GM04503 (cell line): ENCODE measurements at regions not wholly inside any gene's neighbourhood (a gene's known extent, or its start where the extent isn't known, plus 50 kb on each side); places are given as distances from the start of the nearest gene placed in this dataset.

Source experiments
- DNase-seq: peaks from one replicate; pipeline ENCODE4 v3.0.0-alpha.2; 2012; ENCODE audit warnings: low read depth

- no peak for DNase-seq
Observed at GRCh38 chr18:59961070-59961469, 61.3 kb downstream of the PMAIP1 start.

GRCh38 chr18:59960272-59960671 lies 60.5 kb downstream of the PMAIP1 start:
- DNase-seq = no peak

GRCh38 chr18:59959606-59960005 lies 59.8 kb downstream of the PMAIP1 start:
- DNase-seq = no peak

DNA sequence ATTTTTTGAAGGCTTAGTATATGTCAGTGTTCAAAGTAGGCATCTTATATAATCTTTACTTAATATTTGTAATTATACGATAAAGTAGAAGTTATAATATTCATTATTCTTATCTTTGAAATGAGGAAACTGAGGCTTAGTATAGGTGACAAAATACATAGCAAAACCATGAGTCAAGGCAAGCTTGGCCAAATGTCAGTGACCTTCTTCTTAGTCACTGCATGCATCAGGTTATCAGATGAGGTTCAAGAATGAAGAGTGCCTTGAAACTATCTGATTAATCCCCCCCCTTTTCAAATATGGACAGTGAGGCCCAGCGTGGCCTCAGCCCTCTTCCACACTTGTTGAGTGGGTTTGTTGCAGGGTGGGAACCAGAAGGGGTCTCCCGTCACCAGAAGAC lies 59.3 kb downstream of the PMAIP1 start:
- no peak for DNase-seq

DNA sequence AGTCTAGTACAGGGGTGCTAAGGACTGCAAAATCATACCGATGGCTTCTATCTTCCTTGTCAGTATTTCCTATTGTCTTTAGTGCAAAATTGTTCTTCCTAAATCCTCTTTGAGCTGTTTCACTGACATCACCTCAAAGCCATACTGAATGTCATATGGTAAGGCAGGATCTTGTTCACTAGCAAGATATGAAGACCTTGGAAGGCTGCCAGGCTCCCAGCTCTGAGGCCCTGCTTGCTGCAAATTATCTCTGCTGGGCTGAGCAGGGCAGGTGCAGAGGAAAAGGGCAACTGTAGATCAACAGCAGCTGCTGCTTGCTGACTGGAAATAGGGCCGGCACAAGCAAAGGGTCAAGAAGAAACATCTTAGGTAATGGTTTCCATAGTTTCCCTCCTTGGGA lies 58.2 kb downstream of the PMAIP1 start:
- DNase-seq = no peak

DNA sequence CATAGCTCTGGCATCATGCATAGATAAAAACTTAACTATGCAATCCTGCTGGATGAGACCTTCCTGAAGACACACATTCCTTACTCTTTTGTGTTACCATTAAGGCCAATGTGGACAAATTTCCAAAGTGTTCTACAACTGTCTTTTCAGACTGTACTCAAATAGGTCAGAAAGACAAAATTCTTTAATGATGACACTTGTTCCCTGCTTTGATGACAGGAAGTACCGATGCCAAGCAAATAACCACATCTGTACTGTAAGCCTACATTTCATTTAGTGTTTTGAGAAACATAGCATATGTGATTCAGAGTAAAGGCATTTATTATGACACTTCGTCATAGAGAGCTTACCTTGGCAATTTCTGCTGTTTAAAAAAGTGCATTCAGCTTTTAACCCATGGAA lies 55.0 kb downstream of the PMAIP1 start:
- no peak for DNase-seq

DNA sequence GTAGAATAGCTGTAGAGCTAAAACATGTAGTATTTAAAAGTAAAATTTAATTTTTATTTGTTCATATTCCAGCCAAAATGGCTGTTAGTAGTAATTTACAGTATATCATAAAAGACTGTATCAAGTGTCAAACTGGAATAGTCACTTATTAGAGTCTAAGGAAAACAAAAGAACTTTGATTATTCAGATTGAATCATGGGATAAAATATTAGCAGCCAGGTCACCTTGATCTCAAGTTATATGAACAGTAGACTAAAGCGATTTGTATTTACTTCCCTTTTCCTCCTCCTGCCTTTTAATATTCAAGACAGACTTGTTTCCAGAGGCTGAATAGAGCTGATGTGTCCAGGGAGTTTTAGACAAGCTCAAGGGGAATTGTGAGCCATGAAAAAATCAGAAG lies 54.4 kb downstream of the PMAIP1 start:
- no peak for DNase-seq
